ENCODE measurements at regions not wholly inside any gene's neighbourhood (a gene's known extent, or its start where the extent isn't known, plus 50 kb on each side); places are given as distances from the start of the nearest gene placed in this dataset.
"Not testable (repeated sequence)": the region's sequence is repeated elsewhere in the genome, so short reads cannot be mapped to it uniquely, and the experiment has no call there.

- H3K4me3 ChIP-seq (ENCODE audit: low read length); H3F3A ChIP-seq (ENCODE audit: low read length, unreplicated experiment); BruUV-seq (replicated peaks); H2AFZ ChIP-seq (ENCODE audit: low read length); intact Hi-C loops (cut with micrococcal nuclease); DNase-seq; H3K9ac ChIP-seq (ENCODE audit: low read length); H3K79me2 ChIP-seq (ENCODE audit: low read length); CTCF ChIA-PET; H3K27me3 ChIP-seq (ENCODE audit: low read length); POLR2A ChIA-PET (ENCODE audit: unreplicated experiment); H3K27ac ChIP-seq (ENCODE audit: low read length); H3K9me3 ChIP-seq (ENCODE audit: low read length); H3K4me1 ChIP-seq (ENCODE audit: insufficient read depth, low read length); H3K36me3 ChIP-seq (ENCODE audit: low read depth, low read length); H3K9me2 ChIP-seq (replicated peaks; ENCODE audit: low read length); H3K4me2 ChIP-seq (ENCODE audit: low read length); H4K20me1 ChIP-seq (ENCODE audit: low read length); ATAC-seq: not testable (repeated sequence)
These were observed 160.7 kb downstream of the POTEC start for GRCh38 chr18:14382666-14383065.

GRCh38 chr18:14379489-14379888 is 163.9 kb downstream of the POTEC start:
- H3K4me2 ChIP-seq (ENCODE audit: low read length); ATAC-seq; POLR2A ChIA-PET (ENCODE audit: unreplicated experiment); BruUV-seq (replicated peaks); H3K9ac ChIP-seq (ENCODE audit: low read length); H3K36me3 ChIP-seq (ENCODE audit: low read depth, low read length); H3K4me1 ChIP-seq (ENCODE audit: insufficient read depth, low read length); H3K27me3 ChIP-seq (ENCODE audit: low read length); H3F3A ChIP-seq (ENCODE audit: low read length, unreplicated experiment); intact Hi-C loops (cut with micrococcal nuclease); H3K9me2 ChIP-seq (replicated peaks; ENCODE audit: low read length); H3K27ac ChIP-seq (ENCODE audit: low read length); DNase-seq; H2AFZ ChIP-seq (ENCODE audit: low read length); H4K20me1 ChIP-seq (ENCODE audit: low read length); CTCF ChIA-PET; H3K79me2 ChIP-seq (ENCODE audit: low read length); H3K4me3 ChIP-seq (ENCODE audit: low read length); H3K9me3 ChIP-seq (ENCODE audit: low read length): not testable (repeated sequence)

DNA sequence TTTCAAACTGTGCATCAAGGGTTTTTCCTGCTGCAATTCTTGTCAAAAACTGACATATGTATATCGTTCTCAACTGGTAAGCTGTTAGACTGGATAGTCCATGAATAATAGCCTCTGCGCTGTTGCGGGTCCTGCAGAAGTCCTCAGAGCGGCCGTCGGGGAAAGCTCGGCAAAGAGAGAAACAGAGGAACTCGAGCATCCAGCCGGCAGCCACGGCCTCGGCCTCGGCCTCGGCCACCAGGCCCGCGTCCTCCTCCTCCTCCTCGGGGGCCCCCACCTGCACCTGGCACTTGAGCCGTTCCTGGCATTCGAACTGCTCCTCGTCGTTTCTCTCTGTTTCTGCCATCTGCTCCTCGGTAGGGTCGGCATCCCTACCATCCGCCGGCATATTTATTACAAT is 165.0 kb downstream of the POTEC start:
- intact Hi-C loops (cut with micrococcal nuclease); H2AFZ ChIP-seq (ENCODE audit: low read length): not testable (repeated sequence)

GRCh38 chr18:14361346-14361745 is 182.1 kb downstream of the POTEC start:
- CTCF ChIA-PET; H3K36me3 ChIP-seq (ENCODE audit: low read depth, low read length); H3K27ac ChIP-seq (ENCODE audit: low read length); H3K79me2 ChIP-seq (ENCODE audit: low read length); H3K4me2 ChIP-seq (ENCODE audit: low read length); H3K9me3 ChIP-seq (ENCODE audit: low read length); H3K4me3 ChIP-seq (ENCODE audit: low read length); POLR2A ChIA-PET (ENCODE audit: unreplicated experiment); H3F3A ChIP-seq (ENCODE audit: low read length, unreplicated experiment); ATAC-seq; H3K27me3 ChIP-seq (ENCODE audit: low read length); intact Hi-C loops (cut with micrococcal nuclease); DNase-seq; H2AFZ ChIP-seq (ENCODE audit: low read length); H3K9ac ChIP-seq (ENCODE audit: low read length); BruUV-seq (replicated peaks); H3K9me2 ChIP-seq (replicated peaks; ENCODE audit: low read length); H3K4me1 ChIP-seq (ENCODE audit: insufficient read depth, low read length); H4K20me1 ChIP-seq (ENCODE audit: low read length): not testable (repeated sequence)

More for the DNA sequence above, 165.0 kb downstream of the POTEC start:
- DNase-seq; H3K9ac ChIP-seq (ENCODE audit: low read length); H3F3A ChIP-seq (ENCODE audit: low read length, unreplicated experiment); H3K79me2 ChIP-seq (ENCODE audit: low read length); H3K4me3 ChIP-seq (ENCODE audit: low read length); H3K4me1 ChIP-seq (ENCODE audit: insufficient read depth, low read length); H3K9me2 ChIP-seq (replicated peaks; ENCODE audit: low read length); POLR2A ChIA-PET (ENCODE audit: unreplicated experiment); BruUV-seq (replicated peaks); ATAC-seq; H3K9me3 ChIP-seq (ENCODE audit: low read length); H3K27ac ChIP-seq (ENCODE audit: low read length); H3K36me3 ChIP-seq (ENCODE audit: low read depth, low read length); H4K20me1 ChIP-seq (ENCODE audit: low read length); H3K27me3 ChIP-seq (ENCODE audit: low read length); H3K4me2 ChIP-seq (ENCODE audit: low read length): not testable (repeated sequence)
- CTCF ChIA-PET, result interaction anchor here (0.7 kb wide), 1 partner anchor 200 kb away, joined by 3 read pairs; no protein-coding TSS in a partner anchor

DNA sequence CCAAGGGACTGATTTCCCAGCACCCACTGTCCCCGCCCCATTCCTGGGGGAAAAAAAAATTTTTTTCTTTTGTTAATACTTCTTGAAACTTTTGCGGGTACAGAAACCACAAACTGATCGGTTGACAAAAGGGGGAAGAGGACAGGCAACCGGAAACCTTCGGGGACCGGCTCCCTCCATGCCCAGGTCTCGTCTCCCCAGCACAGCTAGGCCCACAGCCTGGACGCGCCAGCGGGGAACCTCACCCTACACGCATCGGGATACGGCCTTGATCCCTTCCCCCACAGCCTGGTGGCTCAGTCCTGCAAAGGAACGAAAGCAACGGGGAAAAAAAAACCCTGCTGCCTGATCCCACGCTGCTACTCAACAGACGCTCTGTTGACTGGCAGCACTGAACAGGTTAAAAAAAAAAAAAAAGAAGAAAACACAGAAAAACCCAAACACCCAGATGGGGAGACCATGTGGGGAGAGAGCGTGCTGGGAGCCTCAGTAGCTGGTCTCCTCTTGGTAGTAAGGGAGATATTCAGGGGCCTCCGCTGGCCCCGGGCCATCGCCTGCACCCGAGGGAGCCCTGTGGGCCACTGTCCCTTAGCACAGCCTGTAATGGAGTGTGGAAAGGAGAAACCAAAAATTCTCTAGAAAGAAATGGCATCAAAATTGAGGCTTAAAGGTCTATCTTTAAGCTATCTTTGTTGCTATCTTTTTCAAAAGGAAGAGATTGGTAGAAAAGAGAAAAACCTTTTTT is 185.7 kb downstream of the POTEC start:
- BruUV-seq (replicated peaks); ATAC-seq; H3K9me3 ChIP-seq (ENCODE audit: low read length); H3K4me2 ChIP-seq (ENCODE audit: low read length); H3K79me2 ChIP-seq (ENCODE audit: low read length); DNase-seq; H3K27me3 ChIP-seq (ENCODE audit: low read length); H3K9me2 ChIP-seq (replicated peaks; ENCODE audit: low read length); H3K4me1 ChIP-seq (ENCODE audit: insufficient read depth, low read length); H3K4me3 ChIP-seq (ENCODE audit: low read length); CTCF ChIA-PET; H3F3A ChIP-seq (ENCODE audit: low read length, unreplicated experiment); H3K36me3 ChIP-seq (ENCODE audit: low read depth, low read length); H4K20me1 ChIP-seq (ENCODE audit: low read length); H3K9ac ChIP-seq (ENCODE audit: low read length); H3K27ac ChIP-seq (ENCODE audit: low read length); POLR2A ChIA-PET (ENCODE audit: unreplicated experiment); H2AFZ ChIP-seq (ENCODE audit: low read length); intact Hi-C loops (cut with micrococcal nuclease): not testable (repeated sequence)

- CTCF ChIA-PET; DNase-seq; H3K4me1 ChIP-seq (ENCODE audit: insufficient read depth, low read length); H3K9ac ChIP-seq (ENCODE audit: low read length); POLR2A ChIA-PET (ENCODE audit: unreplicated experiment); H3F3A ChIP-seq (ENCODE audit: low read length, unreplicated experiment); BruUV-seq (replicated peaks); intact Hi-C loops (cut with micrococcal nuclease); H3K27ac ChIP-seq (ENCODE audit: low read length); H3K36me3 ChIP-seq (ENCODE audit: low read depth, low read length); H3K79me2 ChIP-seq (ENCODE audit: low read length); H3K4me3 ChIP-seq (ENCODE audit: low read length); H3K4me2 ChIP-seq (ENCODE audit: low read length); H3K9me3 ChIP-seq (ENCODE audit: low read length); ATAC-seq; H3K9me2 ChIP-seq (replicated peaks; ENCODE audit: low read length); H3K27me3 ChIP-seq (ENCODE audit: low read length); H2AFZ ChIP-seq (ENCODE audit: low read length); H4K20me1 ChIP-seq (ENCODE audit: low read length): not testable (repeated sequence)
These were observed 201.2 kb downstream of the POTEC start for GRCh38 chr18:14342170-14342569.

- H2AFZ ChIP-seq (ENCODE audit: low read length); H3K9me3 ChIP-seq (ENCODE audit: low read length); H3F3A ChIP-seq (ENCODE audit: low read length, unreplicated experiment); H4K20me1 ChIP-seq (ENCODE audit: low read length); H3K27ac ChIP-seq (ENCODE audit: low read length); H3K36me3 ChIP-seq (ENCODE audit: low read depth, low read length); H3K9ac ChIP-seq (ENCODE audit: low read length); CTCF ChIA-PET; H3K4me2 ChIP-seq (ENCODE audit: low read length); H3K4me1 ChIP-seq (ENCODE audit: insufficient read depth, low read length); H3K27me3 ChIP-seq (ENCODE audit: low read length); intact Hi-C loops (cut with micrococcal nuclease); BruUV-seq (replicated peaks); H3K79me2 ChIP-seq (ENCODE audit: low read length); POLR2A ChIA-PET (ENCODE audit: unreplicated experiment); H3K9me2 ChIP-seq (replicated peaks; ENCODE audit: low read length); H3K4me3 ChIP-seq (ENCODE audit: low read length); DNase-seq; ATAC-seq: not testable (repeated sequence)
These were observed 203.8 kb upstream of the ZNF519 start for GRCh38 chr18:14336017-14336416.
